ENCODE measurements at regions not wholly inside any gene's neighbourhood (a gene's known extent, or its start where the extent isn't known, plus 50 kb on each side); places are given as distances from the start of the nearest gene placed in this dataset.
A peak's percentile ranks its signal among the peaks of the same experiment; 100 is the strongest.
"Not testable (repeated sequence)": the region's sequence is repeated elsewhere in the genome, so short reads cannot be mapped to it uniquely, and the experiment has no call there.

- H3K4me3 ChIP-seq (ENCODE audit: low read length) = no peak overlapping the region
- no peak for TF ChIP-seq CTCF (IDR thresholded peaks at IDR 0.05; ENCODE audit: insufficient read depth, low read depth, low read length, missing control alignments)
- DNase-seq (ENCODE audit: low read depth) = no peak
Measured at GRCh38 chr9:3648722-3649246, 123.0 kb upstream of the RFX3 start.

GRCh38 chr9:3648266-3648665, 122.5 kb upstream of the RFX3 start:
- DNase-seq (ENCODE audit: low read depth) = no peak
- TF ChIP-seq CTCF (IDR thresholded peaks at IDR 0.05; ENCODE audit: insufficient read depth, low read depth, low read length, missing control alignments) = no peak
- no peak overlapping the region for H3K4me3 ChIP-seq (ENCODE audit: low read length)

- no peak for TF ChIP-seq CTCF (IDR thresholded peaks at IDR 0.05; ENCODE audit: insufficient read depth, low read depth, low read length, missing control alignments)
- DNase-seq (ENCODE audit: low read depth) = peak; percentile 5
- H3K4me3 ChIP-seq (ENCODE audit: low read length) = no peak overlapping the region
Measured at GRCh38 chr9:3647652-3648051, 121.9 kb upstream of the RFX3 start.

- no peak for TF ChIP-seq CTCF (IDR thresholded peaks at IDR 0.05; ENCODE audit: insufficient read depth, low read depth, low read length, missing control alignments)
- no peak overlapping the region for H3K4me3 ChIP-seq (ENCODE audit: low read length)
- DNase-seq (ENCODE audit: low read depth) = no peak
Measured at GRCh38 chr9:3646226-3646625, 120.4 kb upstream of the RFX3 start.

- DNase-seq (ENCODE audit: low read depth); H3K4me3 ChIP-seq (ENCODE audit: low read length): not testable (repeated sequence)
Measured at GRCh38 chr9:3642075-3642474, 116.3 kb upstream of the RFX3 start.

- no peak for DNase-seq (ENCODE audit: low read depth)
- no peak for TF ChIP-seq CTCF (IDR thresholded peaks at IDR 0.05; ENCODE audit: insufficient read depth, low read depth, low read length, missing control alignments)
- H3K4me3 ChIP-seq (ENCODE audit: low read length) = no peak overlapping the region
Measured at GRCh38 chr9:3629495-3629894, 103.7 kb upstream of the RFX3 start.

GRCh38 chr9:3628239-3628638, 102.4 kb upstream of the RFX3 start:
- no peak for DNase-seq (ENCODE audit: low read depth)
- TF ChIP-seq CTCF (IDR thresholded peaks at IDR 0.05; ENCODE audit: insufficient read depth, low read depth, low read length, missing control alignments) = no peak
- no peak overlapping the region for H3K4me3 ChIP-seq (ENCODE audit: low read length)

Measured in epithelial cell of esophagus (primary cell).